ENCODE measurements at regions not wholly inside any gene's neighbourhood (a gene's known extent, or its start where the extent isn't known, plus 50 kb on each side); places are given as distances from the start of the nearest gene placed in this dataset.

DNA sequence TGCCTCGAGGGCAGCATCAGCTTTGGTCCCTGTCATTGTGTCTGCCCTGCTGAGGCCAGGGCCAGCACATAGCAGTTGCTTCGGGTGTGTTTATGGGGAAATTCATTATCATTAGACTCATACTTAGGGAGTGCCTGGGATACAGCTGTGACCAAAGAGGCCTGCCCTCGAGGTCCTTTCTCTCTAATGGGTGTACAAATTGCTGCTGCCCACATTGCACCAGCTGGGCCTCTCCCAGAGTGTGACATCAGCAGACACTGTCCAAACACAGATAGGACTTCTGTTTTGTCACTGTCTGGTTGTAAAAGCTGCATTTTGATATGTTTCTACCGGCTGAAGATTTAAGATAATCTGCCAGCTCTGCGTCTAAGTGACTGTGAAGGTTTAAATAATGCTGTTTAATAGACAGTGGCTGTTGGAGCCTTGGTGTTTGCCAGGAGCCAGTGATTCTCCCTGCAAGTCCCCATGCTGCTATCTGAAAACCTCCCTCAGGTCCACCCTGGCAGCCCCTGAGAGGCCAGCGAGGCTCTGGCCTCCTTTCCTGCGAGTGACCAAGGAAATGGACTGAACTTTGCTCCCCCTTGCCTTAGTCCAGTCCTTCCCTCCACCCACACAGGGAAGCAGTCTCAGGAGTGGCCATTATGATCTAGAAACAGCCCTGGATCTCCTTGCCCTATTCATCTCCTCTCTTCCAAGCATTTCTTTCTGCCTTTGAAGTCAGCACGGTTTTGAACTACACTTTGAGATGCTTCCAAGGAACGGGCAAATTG, 505.2 kb downstream of the TBC1D22A start:
- DNase-seq (ENCODE audit: low read depth in 4 of 4, low spot score in 2 of 4) = no peak

- no peak for DNase-seq (ENCODE audit: low read depth in 4 of 4, low spot score in 2 of 4)
These were observed 503.9 kb downstream of the TBC1D22A start for GRCh38 chr22:47266329-47266728.

DNA sequence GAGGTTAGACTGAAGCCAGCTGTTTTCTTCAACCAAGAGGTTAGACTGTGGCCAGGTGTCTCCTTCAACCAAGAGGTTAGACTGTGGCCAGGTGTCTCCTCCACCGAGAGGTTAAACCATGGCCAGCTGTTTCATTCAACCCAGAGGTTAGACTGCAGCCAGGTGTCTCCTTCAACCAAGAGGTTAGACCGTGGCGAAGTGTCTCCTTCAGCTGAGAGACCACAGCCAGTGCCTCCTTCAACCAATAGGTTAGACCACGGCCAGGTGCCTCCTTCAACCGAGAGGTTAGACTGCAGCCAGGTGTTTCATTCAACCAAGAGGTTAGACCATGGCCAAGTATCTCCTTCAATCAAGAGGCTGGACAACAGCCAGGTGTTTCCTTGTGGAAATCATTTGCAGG, 498.1 kb downstream of the TBC1D22A start:
- DNase-seq (ENCODE audit: low read depth in 4 of 4, low spot score in 2 of 4) = no peak

DNA sequence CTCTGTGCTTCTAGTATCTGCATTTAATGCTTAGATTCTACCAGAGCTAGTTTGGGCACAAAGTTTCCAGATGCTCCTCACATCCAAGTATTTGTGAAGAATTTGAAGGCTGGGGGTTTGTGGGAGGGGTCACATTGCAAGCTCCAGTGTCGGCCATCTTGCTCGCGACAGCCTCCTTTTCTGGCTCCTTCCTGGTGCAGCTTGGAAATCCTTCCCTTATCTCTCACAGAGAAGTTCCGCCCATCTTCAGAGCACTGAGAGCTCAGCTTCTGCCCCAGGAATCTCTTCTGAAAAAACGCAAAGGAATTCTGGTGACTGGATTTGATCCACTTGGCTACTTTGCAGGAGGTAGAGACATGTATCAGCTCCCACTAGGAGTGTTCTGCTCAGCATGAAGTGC, 497.5 kb downstream of the TBC1D22A start:
- DNase-seq (ENCODE audit: low read depth in 4 of 4, low spot score in 2 of 4) = no peak

GRCh38 chr22:47259049-47259448, 496.6 kb downstream of the TBC1D22A start:
- no peak for DNase-seq (ENCODE audit: low read depth in 4 of 4, low spot score in 2 of 4)

DNA sequence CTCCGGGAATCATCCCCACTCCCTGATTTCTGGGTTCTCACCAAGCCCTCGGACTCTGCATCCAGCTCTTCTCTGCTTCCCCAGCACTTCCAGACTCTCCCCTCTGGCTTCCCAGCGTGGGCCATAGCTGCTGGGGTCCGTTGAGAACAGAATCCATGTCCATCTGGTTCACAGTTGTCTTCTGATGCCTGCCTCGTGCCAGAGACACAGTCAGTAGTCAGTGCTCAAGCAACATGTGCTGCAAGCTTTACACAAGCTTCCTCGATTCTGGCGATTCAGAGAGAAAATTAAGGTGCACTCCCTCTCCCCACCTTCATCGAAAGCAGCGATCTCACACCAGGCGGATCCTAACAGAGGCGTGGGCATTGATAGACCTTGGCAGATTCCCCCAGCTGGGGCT, 495.5 kb downstream of the TBC1D22A start:
- DNase-seq (ENCODE audit: low read depth in 4 of 4, low spot score in 2 of 4) = no peak

DNA sequence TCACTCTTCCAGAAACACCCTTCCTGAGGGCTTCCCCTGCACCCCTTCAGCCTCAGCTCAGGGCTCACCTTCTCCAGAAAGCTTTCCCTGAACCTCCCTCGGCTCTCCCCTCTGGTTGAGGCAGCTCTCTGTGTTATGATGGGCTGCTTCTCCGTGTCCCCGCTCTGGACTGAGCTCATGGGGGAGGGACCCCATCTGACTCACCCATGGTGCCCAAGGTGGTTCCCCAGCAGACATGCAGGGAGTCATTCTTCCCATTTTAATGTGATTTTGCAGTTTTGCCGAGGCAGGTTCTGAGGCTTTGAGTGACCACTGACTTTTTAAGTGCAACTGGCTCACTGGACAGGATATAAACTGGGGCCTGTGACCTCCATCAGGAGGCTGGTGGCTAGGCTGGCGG, 495.1 kb downstream of the TBC1D22A start:
- no peak for DNase-seq (ENCODE audit: low read depth in 4 of 4, low spot score in 2 of 4)

DNA sequence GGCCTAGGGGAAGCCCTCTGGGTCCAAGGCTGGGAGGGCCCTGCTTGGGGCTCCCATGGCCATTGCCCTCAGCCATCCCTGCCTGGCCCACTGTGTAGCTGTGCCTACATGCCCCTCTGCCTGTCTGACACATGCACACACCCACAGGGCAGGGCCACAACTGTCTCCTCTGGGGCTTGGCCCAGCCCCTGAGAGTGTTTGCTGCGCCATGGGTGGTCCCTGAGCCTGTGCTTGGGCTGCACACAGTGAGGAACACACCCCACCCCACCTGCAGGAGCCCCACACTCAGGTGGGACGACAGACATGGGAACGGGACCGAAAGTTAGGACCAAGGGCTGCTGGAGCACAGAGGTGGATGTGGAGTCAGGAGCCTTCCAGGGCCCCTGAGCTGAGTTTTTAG, 489.5 kb downstream of the TBC1D22A start:
- no peak for DNase-seq (ENCODE audit: low read depth in 4 of 4, low spot score in 2 of 4)

- DNase-seq (ENCODE audit: low read depth in 4 of 4, low spot score in 2 of 4) = no peak
These were observed 488.7 kb downstream of the TBC1D22A start for GRCh38 chr22:47250995-47251765.

DNA sequence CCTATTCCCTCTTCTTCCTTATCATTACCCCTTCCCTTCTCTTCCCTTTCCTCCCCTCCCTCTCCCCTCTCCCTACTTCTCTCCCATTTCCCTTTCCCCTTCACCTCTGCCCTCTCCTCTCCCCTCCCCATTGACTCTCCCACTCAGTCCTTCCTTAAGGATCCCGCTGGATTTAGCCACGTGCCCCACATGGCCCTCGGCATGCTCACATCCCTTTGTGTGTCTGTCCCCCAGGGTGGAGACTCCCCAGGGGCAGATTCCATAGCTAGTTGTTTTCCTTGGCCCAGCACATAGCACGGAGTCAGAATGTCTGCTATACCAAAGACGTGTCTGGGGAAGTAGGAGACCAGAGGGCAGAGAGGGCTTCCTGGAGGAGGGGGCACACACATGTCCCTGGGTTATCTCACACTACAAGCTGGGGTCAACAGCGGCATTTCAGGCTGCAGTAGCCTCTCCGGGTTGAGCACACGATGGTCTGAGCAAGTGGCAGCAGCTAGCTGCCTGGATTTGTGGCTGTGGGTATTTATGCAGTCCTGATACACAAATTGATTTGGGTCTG, 487.0 kb downstream of the TBC1D22A start:
- no peak for DNase-seq (ENCODE audit: low read depth in 4 of 4, low spot score in 2 of 4)

- DNase-seq (ENCODE audit: low read depth in 4 of 4, low spot score in 2 of 4) = no peak
These were observed 486.5 kb downstream of the TBC1D22A start for GRCh38 chr22:47248925-47249324.

GRCh38 chr22:47247579-47248240, 485.3 kb downstream of the TBC1D22A start:
- DNase-seq (ENCODE audit: low read depth in 4 of 4, low spot score in 2 of 4) = no peak

DNA sequence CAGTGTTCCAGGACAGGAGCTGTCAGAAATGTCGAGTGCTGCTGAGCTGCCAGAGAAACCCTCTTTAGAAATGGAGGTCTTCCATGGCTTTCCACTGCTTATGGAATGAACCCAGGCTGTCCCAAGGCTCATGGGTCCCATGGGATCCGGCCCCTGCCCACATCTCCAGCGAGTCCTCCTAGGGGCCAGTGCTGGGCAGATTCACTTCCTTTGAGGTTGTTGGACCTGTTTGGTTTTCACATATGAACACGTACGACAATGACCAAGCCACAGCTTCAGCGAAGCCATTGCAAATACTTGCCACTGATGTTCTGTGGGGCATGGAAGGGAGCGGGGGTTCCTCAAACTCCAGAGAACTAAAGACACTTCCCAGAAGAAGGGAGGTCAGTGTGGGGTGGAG, 483.3 kb downstream of the TBC1D22A start:
- no peak for DNase-seq (ENCODE audit: low read depth in 4 of 4, low spot score in 2 of 4)

DNA sequence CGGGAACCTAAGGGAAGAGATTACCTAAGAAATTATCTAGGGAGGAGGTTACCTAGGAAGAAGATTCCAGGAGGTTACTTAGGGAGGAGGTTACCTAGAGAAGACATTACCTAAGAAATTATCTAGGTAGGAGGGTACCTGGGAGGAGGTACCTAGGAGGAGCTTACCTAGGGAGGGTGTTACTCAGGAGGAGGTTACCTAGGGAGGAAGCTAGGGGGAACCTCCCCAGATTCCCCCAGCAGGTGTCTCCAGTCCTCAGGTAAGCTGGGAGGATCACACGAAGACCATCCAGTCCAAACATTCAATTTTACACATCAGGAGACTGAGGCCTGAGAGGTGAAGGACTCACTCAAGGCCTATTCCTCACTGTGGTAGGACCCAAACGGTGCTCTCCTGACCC, 482.8 kb downstream of the TBC1D22A start:
- no peak for DNase-seq (ENCODE audit: low read depth in 4 of 4, low spot score in 2 of 4)

DNA sequence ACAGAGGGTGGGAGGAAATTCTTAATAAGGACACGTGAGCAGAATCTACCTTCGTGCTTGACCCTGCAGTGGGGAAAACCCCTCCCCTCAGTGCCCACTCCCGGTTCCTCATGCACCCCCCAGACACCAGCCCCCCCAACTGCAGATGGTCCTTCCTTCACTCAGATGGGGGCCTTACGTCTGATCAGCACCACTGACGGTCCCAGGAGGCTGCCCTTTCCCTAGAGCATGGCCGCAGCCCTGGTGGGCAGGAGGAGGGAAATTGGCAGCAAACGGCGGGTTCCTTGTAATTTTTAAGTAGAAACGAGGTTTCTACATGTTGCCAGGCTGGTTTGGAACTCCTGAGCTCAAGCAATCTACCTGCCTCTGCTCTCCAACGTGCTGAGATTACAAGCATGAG, 477.7 kb downstream of the TBC1D22A start:
- DNase-seq (ENCODE audit: low read depth in 4 of 4, low spot score in 2 of 4) = no peak

GRCh38 chr22:47239474-47239860, 477.0 kb downstream of the TBC1D22A start:
- no peak for DNase-seq (ENCODE audit: low read depth in 4 of 4, low spot score in 2 of 4)

DNA sequence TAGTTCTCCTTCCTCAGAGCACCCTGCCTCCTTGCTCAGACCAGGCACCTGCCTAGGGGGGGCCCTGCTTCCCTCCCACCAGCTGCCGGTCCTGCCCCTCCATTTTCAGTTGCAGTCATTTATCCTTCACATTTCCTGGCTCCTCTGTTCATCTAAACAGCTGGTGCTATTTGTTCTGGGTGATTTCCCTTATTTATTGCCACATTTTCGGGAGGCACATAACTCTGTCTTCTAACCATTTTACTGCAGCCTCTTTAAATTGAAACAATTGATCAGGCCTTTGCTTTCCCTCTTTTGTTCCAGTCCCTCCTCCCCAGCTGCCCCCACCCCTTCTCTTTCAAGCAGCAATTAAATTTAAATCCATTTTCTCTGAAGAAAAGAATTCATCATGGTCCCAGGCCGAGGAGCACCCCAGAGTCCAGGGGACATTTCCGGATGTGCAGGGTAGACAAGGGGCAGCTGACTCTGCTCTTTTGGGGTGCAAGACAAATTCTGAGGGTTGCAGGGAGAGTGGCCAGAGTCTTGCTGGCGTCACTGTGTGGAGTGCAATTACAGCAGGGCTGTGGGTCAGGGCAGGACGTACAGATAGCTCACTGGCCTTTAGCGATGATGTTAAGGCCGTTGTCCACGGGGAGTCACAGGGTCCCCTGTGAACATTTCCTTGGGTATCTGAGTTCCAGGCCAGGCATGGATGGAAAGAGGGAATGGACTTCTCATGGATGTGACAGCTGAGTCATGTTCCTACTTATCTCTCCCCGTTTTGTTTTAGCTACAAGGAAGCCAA, 476.4 kb downstream of the TBC1D22A start:
- DNase-seq (ENCODE audit: low read depth in 4 of 4, low spot score in 2 of 4) = no peak

DNA sequence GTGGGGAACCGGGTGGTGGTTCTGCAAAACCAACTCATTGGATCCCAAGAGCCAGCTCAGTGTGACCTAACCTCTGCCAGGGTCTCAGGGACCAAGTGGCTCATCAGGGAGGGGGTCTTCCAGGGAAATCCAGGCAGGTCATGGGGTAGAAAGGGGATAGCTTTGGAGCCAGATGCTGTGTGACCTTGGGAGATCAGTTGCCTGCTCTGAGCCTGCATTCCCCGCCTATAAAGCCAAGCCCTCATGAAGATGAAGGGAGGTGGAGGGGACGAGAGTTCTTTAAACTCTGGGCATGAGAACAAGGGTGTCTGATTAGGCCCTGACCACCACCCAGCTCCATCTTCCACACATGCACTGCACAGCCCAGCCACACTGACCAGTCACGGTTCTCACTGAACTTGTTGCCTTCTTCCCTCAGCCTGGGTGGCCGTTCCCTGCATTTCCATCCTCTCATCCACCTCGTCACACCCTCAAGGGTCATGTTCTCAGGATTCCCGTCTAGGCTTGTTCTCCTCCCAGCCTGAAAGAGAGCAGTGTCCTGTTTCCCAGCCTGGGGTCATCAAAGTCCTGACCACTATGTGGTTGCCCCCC, 475.5 kb downstream of the TBC1D22A start:
- DNase-seq (ENCODE audit: low read depth in 4 of 4, low spot score in 2 of 4) = no peak

DNA sequence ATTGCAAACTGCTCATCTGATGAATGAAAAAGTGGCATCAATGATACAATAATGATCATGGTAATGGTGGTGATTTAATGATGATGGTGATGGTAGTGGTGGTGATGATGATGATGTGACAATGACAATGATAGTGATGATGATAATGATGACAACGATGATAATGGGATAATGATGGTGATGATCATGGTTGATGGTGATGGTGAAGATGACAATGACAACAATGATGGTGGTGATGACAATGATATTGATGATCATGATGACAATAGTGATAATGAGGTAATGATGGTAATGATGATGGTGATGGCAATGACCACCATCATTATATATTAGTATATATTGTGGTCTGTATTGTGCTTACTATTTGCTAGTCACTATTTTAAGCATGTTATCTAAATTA, 474.3 kb downstream of the TBC1D22A start:
- DNase-seq (ENCODE audit: low read depth in 4 of 4, low spot score in 2 of 4) = no peak

DNA sequence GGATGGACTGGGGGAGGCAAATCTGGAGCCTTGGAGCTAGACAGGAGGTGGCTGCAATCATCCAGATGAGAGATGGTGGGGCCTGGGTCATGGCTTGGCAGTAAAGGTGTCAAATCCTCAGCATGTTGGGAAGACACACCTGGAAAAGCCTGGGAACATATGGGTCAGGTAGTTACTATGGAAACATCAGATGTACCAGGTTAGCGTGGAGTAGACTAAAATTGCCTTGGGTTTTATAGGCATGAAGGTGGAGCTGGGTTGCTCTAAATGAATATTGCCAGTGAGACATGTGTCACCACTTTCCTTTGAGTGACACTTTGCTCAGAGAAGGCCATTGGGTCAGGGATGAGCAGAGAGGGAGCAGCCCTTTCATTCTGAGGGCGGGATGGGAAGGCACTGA, 473.7 kb downstream of the TBC1D22A start:
- DNase-seq (ENCODE audit: low read depth in 4 of 4, low spot score in 2 of 4) = no peak

All from left renal cortex interstitium (tissue), 4 donors.